ENCODE measurements at regions not wholly inside any gene's neighbourhood (a gene's known extent, or its start where the extent isn't known, plus 50 kb on each side); places are given as distances from the start of the nearest gene placed in this dataset.
A peak's percentile ranks its signal among the peaks of the same experiment; 100 is the strongest.

DNA sequence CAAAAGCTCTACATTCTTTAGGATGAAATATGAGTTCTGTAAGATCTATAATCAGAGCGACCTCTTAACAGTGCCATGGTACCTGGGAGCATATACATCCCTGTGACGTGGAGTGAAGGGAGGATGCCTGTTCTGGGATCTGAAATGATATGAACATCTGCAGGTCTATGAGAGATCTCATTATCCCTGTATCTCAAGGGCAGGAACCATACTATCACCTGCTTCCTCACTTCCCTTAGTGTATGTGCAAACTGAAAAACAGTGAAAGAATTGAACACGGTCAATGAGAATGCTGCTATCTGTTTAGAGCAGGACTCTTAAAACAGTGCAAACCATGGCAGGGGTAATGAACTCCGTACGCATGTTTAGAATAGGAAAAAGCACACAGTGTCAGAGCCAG lies 364.0 kb downstream of the LPIN1 start:
- DNase-seq (ENCODE audit: insufficient read length): no peak
- FAIRE-seq: no peak
- TF ChIP-seq POLR2A (IDR thresholded peaks at IDR 0.05; ENCODE audit: low read depth, low read length): no peak
- no peak for TF ChIP-seq POLR2AphosphoS5 (IDR thresholded peaks at IDR 0.05; ENCODE audit: low read depth, low read length)
- no peak for TF ChIP-seq TAF1 (IDR thresholded peaks at IDR 0.05; ENCODE audit: borderline replicate concordance, low read depth, low read length)

DNA sequence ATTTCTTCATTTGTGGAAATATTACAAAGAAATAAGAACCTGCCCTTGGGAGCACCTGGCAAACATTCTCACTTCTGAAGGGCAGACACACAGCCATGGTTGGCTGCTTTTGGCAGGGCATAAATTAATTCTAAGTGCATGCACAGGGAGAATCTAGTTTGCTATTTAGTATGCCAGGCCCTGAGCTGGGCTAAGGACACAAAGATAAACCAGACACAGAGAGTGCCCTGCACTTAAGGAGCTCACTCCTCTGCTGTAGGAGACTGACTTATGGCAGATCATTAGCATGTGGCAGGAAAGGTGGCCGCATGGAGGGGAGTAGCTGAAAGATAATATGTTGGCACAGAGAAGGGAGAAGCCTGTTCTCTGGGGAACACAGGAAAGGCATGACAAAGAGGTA lies 367.0 kb downstream of the LPIN1 start:
- no peak for DNase-seq (ENCODE audit: insufficient read length)
- FAIRE-seq: no peak

DNA sequence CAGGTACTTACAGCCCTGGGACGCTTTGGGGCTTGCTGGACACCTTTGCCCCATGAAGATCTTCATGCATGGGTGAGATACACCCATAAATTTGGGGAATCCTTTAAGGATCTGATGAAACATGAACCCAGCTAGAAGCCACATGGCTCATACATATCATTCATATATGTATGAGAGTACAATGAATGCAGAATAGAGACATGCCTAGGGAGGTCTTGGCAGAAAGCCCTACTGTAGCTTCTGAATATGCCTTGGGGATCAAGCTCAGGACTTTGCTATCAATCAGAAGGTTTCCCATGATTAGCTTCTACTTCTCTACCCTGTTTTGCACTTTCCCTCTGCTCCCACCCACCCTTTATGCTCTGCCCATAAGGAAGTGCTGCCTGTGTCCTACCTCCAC lies 368.4 kb downstream of the LPIN1 start:
- DNase-seq (ENCODE audit: insufficient read length) (no peak), FAIRE-seq (no peak)
- no peak for TF ChIP-seq POLR2A (IDR thresholded peaks at IDR 0.05; ENCODE audit: low read depth, low read length)
- no peak for TF ChIP-seq POLR2AphosphoS5 (IDR thresholded peaks at IDR 0.05; ENCODE audit: low read depth, low read length)
- TF ChIP-seq TAF1 (IDR thresholded peaks at IDR 0.05; ENCODE audit: borderline replicate concordance, low read depth, low read length): no peak

More for the DNA sequence above, 367.0 kb downstream of the LPIN1 start:
- no peak for TF ChIP-seq TAF1 (IDR thresholded peaks at IDR 0.05; ENCODE audit: borderline replicate concordance, low read depth, low read length)
- no peak for TF ChIP-seq POLR2AphosphoS5 (IDR thresholded peaks at IDR 0.05; ENCODE audit: low read depth, low read length)
- TF ChIP-seq POLR2A (IDR thresholded peaks at IDR 0.05; ENCODE audit: low read depth, low read length): no peak

DNA sequence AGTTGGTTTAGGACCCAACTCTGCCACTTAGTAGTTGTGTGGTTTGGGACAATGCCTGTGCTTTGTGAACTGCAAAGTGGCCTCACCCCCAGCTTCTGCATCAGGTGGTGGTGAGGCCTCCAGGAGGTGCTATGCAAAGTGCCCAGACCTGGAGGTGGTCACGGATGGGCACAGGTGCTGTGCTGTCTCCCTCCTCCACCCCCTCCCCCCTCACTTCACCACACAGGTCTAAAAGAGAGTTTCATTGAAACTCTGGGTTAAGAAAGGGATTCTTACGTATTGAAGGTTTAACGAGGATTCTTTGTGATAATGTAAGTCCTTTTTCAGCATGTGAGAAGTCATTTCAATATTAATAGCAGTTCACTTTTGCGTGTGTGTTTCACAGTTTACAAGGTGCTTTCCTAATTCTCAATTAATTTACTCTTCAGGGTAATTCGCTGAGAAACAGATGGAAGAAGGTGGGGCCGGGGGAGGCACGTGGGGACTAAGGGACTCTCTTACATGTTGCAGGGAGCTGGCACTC lies 369.9 kb downstream of the LPIN1 start:
- DNase-seq (ENCODE audit: insufficient read length) (peak; percentile 13), FAIRE-seq (peak; percentile 38)
- TF ChIP-seq TAF1 (IDR thresholded peaks at IDR 0.05; ENCODE audit: borderline replicate concordance, low read depth, low read length) (no peak), POLR2A (IDR thresholded peaks at IDR 0.05; ENCODE audit: low read depth, low read length) (no peak), POLR2AphosphoS5 (IDR thresholded peaks at IDR 0.05; ENCODE audit: low read depth, low read length) (no peak)

DNA sequence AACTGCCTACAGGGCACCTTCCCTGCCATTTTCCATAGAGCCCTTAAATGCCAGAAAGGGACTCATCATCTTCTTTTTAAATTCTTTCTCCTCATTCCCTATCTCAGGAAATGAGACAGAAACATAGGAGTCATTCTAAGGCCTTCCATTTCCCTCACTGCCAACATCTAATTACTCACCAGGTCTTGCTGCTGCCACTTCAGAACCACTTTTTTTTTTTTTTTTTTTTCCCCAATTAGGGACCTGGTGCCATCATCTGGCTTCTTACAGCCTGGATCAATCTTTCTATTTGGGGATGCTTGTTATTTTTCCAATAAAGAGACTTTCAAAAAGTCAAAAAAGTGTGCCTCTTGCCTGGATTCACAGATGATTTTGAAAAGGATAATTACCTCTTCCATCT lies 373.4 kb downstream of the LPIN1 start:
- FAIRE-seq: no peak
- no peak for DNase-seq (ENCODE audit: insufficient read length)
- no peak for TF ChIP-seq POLR2AphosphoS5 (IDR thresholded peaks at IDR 0.05; ENCODE audit: low read depth, low read length)
- no peak for TF ChIP-seq POLR2A (IDR thresholded peaks at IDR 0.05; ENCODE audit: low read depth, low read length)
- no peak for TF ChIP-seq TAF1 (IDR thresholded peaks at IDR 0.05; ENCODE audit: borderline replicate concordance, low read depth, low read length)

DNA sequence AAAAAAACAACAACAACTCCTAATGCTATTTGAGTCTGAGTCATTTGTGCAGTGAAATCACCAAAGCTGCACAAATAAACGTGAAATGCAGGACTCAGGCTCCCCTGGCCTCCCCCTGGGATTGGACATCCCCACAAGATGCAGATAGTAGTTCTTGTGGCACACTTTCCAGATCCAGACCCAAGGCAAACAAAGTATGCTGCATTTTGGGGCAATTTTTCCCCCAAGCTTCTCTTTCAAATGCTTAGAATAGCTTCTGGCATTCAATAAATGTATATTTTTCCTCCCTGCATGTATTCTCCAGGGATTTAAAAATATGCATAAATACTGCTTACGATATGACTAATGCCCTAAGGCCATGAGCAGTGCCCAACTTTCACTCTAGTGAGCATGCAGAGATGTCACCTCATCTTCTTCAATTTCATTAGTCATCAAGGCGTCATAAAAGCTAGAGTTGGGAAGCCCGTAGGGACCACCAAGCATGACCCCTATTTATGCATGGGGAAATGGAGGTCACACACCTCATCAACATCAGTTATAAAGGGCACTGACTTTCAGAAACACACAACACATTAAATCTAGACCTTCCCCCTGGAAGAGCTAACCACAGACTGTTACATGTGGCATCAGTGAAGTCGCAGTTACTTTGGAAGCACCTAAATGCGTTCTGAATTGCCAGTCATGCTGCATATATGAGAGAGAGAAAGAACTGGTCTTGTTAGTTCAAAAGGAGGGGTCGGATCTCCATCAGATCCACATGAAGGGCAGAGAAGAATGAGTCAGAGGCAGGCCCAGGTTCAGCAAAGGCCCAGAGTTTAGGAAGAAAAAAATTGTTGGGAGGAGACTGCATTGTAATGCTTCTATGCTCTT lies 374.1 kb downstream of the LPIN1 start:
- FAIRE-seq (no peak), DNase-seq (ENCODE audit: insufficient read length) (no peak)
- TF ChIP-seq POLR2A (IDR thresholded peaks at IDR 0.05; ENCODE audit: low read depth, low read length): no peak
- TF ChIP-seq TAF1 (IDR thresholded peaks at IDR 0.05; ENCODE audit: borderline replicate concordance, low read depth, low read length): no peak

DNA sequence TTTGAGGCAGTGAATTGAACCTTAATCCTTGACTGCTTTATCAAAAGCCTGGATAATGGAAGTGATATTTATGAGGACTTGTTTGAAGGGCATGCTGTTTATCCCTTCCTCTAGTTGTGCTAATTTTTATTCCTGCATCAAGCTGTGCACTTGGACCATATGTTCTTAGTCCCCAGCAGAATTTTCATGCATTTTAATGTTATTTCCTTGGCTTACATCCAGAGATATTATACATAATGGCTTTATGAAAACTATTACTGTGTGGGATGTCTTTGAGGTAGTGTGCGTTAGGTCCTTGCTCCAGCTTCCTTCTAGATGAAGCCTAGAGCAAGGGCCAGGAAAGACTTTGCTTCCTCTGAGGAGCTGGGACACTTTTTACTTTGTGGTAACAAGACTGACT lies 378.4 kb downstream of the LPIN1 start:
- DNase-seq (ENCODE audit: insufficient read length) (no peak), FAIRE-seq (no peak)
- TF ChIP-seq POLR2AphosphoS5 (IDR thresholded peaks at IDR 0.05; ENCODE audit: low read depth, low read length) (no peak), TAF1 (IDR thresholded peaks at IDR 0.05; ENCODE audit: borderline replicate concordance, low read depth, low read length) (no peak), POLR2A (IDR thresholded peaks at IDR 0.05; ENCODE audit: low read depth, low read length) (no peak)

DNA sequence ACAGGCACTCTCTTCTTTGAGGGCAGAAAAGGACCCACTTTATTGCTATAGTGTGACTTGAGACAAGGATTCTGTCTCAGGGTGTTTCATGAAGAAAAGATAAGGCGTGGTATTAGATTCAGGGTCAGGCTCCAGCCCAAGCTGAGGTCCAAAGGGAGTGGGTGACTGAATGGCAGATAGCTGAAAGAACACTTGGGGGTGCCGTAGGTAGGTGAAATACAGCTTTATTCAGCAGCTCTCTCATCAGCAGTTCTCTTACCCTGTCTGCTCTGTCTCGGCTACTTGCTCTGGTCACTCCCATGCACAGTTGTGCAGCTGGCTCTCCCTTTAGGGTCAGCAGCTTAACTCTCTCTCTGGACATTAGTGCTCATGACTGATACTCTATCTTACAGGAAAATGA lies 379.9 kb downstream of the LPIN1 start:
- no peak for DNase-seq (ENCODE audit: insufficient read length)
- TF ChIP-seq TAF1 (IDR thresholded peaks at IDR 0.05; ENCODE audit: borderline replicate concordance, low read depth, low read length): no peak
- TF ChIP-seq POLR2AphosphoS5 (IDR thresholded peaks at IDR 0.05; ENCODE audit: low read depth, low read length): no peak
- TF ChIP-seq POLR2A (IDR thresholded peaks at IDR 0.05; ENCODE audit: low read depth, low read length): no peak
- FAIRE-seq: no peak

DNA sequence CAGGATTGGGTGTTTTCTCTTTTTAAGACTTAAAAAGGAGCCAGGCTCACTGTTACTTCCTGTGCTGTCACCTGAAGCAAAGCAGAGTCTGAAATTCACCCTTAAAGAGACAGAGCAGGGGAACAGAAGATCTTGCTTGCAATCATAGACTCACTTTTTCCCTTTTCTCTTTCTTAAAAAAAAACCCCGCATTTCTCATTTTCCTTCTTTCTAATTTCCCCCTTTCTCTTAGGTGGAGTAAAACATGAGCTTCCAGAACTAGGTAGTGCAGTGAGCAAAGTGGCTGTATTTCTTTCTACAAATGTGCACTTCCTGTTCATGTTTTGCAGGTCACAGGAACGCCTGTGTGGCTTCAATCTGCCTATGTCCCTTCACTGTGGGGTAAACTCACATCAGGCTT lies 381.2 kb downstream of the LPIN1 start:
- DNase-seq (ENCODE audit: insufficient read length) (no peak), FAIRE-seq (peak; percentile 14)
- no peak for TF ChIP-seq POLR2AphosphoS5 (IDR thresholded peaks at IDR 0.05; ENCODE audit: low read depth, low read length)
- TF ChIP-seq TAF1 (IDR thresholded peaks at IDR 0.05; ENCODE audit: borderline replicate concordance, low read depth, low read length): no peak
- no peak for TF ChIP-seq POLR2A (IDR thresholded peaks at IDR 0.05; ENCODE audit: low read depth, low read length)

DNA sequence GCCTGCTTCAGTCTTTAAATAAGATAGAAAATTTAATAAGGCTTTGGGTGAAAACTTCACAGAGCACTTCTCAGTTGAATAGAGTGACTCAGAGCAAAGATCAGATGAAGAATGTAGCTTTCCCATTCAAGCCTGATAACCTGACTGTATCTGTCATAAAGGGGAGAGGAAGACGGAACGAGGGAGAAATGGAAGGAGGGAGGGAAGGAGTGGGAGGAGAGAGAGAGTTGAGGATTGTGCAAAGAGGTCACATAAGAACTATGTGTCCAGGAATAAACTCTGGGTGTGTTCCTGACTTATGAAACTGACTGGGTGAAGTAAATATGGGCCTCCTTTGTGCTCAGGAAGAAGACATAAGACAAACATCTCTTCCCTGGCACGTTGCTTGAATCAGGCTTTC lies 385.5 kb downstream of the LPIN1 start:
- TF ChIP-seq POLR2AphosphoS5 (IDR thresholded peaks at IDR 0.05; ENCODE audit: low read depth, low read length) (no peak), TAF1 (IDR thresholded peaks at IDR 0.05; ENCODE audit: borderline replicate concordance, low read depth, low read length) (no peak), POLR2A (IDR thresholded peaks at IDR 0.05; ENCODE audit: low read depth, low read length) (no peak)
- DNase-seq (ENCODE audit: insufficient read length): no peak
- no peak for FAIRE-seq

DNA sequence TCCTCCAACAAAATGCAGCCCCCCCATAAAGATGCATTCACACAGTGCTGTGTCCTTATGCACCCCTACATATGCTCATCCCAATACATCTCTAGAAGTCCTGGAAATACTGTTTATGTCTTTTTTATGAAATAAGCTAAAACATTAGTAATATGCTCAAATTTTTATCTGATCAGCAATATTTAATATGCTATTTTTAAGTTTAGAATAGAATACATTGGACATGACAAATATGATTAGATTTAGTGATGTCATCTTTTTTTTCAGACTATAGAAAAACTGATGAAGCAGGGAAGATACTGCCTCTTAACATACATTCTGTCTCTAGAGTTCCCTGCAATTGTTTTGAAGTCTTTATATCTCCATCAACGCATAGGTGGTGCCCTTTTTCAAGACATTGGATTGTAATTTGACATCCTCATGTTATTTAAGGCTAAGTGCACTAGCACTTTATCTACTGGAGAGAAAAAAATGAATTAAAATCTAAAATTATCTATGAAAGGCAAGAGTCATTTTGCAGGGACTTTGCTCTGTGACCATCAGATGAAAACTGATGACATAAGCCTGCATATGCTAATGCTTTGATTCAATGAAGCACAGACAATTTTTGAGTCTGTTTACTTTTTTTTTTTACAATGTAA lies 395.3 kb downstream of the LPIN1 start:
- FAIRE-seq: no peak
- no peak for TF ChIP-seq POLR2A (IDR thresholded peaks at IDR 0.05; ENCODE audit: low read depth, low read length)
- TF ChIP-seq POLR2AphosphoS5 (IDR thresholded peaks at IDR 0.05; ENCODE audit: low read depth, low read length): no peak
- no peak for TF ChIP-seq TAF1 (IDR thresholded peaks at IDR 0.05; ENCODE audit: borderline replicate concordance, low read depth, low read length)
- DNase-seq (ENCODE audit: insufficient read length): no peak

DNA sequence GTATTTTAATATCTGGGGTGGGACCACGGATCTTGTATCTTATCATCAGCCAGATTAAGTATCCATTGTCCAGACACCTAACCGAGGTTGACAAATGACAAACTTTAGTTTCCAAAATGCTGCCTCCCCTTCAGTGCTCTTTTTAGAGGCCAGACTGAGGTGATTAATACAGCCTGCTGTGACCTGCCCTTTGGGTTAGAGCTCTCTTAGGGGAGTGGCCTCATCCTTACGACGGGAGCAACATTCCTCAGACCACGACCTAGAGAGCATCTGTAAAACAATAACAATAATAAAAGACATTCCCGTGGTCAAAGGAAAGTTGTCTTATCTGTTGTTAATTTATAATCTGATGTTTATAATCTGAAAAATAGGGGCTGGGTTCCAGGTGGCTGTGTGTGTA lies 405.3 kb downstream of the LPIN1 start:
- TF ChIP-seq POLR2AphosphoS5 (IDR thresholded peaks at IDR 0.05; ENCODE audit: low read depth, low read length): no peak
- no peak for TF ChIP-seq TAF1 (IDR thresholded peaks at IDR 0.05; ENCODE audit: borderline replicate concordance, low read depth, low read length)
- no peak for TF ChIP-seq POLR2A (IDR thresholded peaks at IDR 0.05; ENCODE audit: low read depth, low read length)
- no peak for DNase-seq (ENCODE audit: insufficient read length)
- no peak for FAIRE-seq
